Thyroid gland (tissue), 4 donors: ENCODE measurements at regions not wholly inside any gene's neighbourhood (a gene's known extent, or its start where the extent isn't known, plus 50 kb on each side); places are given as distances from the start of the nearest gene placed in this dataset.

Experiments
- CTCF ChIP-seq, 6 experiments: fragments of 200-600 bp in 3 of 6; fragments of 450-650 bp in 3 of 6; sonication (generic) in 3 of 6; IDR thresholded peaks; one replicate each; pipeline ENCODE4 v1.5.1; 2016 to 2019; ENCODE audit warnings: antibody characterized with exemption in 6 of 6, mild to moderate bottlenecking in 2 of 6, inconsistent platforms in 1 of 6, moderate library complexity in 1 of 6
- POLR2A ChIP-seq, 2 donors: fragments of 450-650 bp; IDR thresholded peaks; one replicate each; pipeline ENCODE4 v1.6.1; 2017; ENCODE audit warnings: antibody characterized with exemption in 2 of 2, mild to moderate bottlenecking in 2 of 2, moderate library complexity in 1 of 2

GRCh38 chr1:81582467-81582986, 218.2 kb upstream of the ADGRL2 start:
- TF ChIP-seq CTCF (IDR thresholded peaks at IDR 0.05) (no peak), POLR2A (IDR thresholded peaks at IDR 0.05) (no peak)
